Endothelial cell of umbilical vein (primary cell): ENCODE measurements at regions not wholly inside any gene's neighbourhood (a gene's known extent, or its start where the extent isn't known, plus 50 kb on each side); places are given as distances from the start of the nearest gene placed in this dataset.

Experiments used
- BruUV-seq: library from RNA; stranded (reverse); fragments of 400-500 nt; replicated peaks from 2 replicates; lab custom pipeline; 2021; lab: Mats Ljungman, UMichigan
- CTCF ChIA-PET: fragments of 300-600, 350-600 bp; sonication (Branson Sonifier 250); formaldehyde crosslinking; loops from one replicate; lab custom pipeline; 2021; ENCODE audit warnings: antibody characterized with exemption, inconsistent platforms; lab: Charles Lee
- POLR2A ChIA-PET: fragments of 300-600, 350-600 bp; sonication (Branson Sonifier 250); formaldehyde crosslinking; loops from one replicate; lab custom pipeline; 2021; ENCODE audit warnings: antibody characterized with exemption, inconsistent platforms; lab: Charles Lee
- DNase-seq: peaks from one replicate; pipeline ENCODE4 v3.0.0-alpha.2; 2011; ENCODE audit warnings: low read depth, low spot score
- FAIRE-seq: peaks from 2 replicates; lab custom pipeline; 2011; peaks lifted over from hg19 to GRCh38; lab: Jason Lieb, UNC
- H2AFZ ChIP-seq: 2 replicates; pipeline ENCODE4 v1.6.0; 2012; ENCODE audit warnings: low read depth, low read length, control low read depth, inconsistent platforms
- H3K27ac ChIP-seq: 2 replicates; pipeline ENCODE4 v1.5.1; 2011; ENCODE audit warnings: low read depth, mild to moderate bottlenecking, control low read depth, low read length, moderate library complexity; ENCODE audit not compliant: insufficient read depth
- H3K27me3 ChIP-seq, 2 experiments: 2 replicates each; pipeline versions ENCODE4 v1.6.0 to v1.6.1; 2011; ENCODE audit warnings: low read length in 2 of 2, mixed read lengths in 1 of 2; ENCODE audit not compliant: control insufficient read depth in 2 of 2, insufficient read depth in 2 of 2
- H3K36me3 ChIP-seq, 2 experiments: 2 replicates in 1 of 2; 3 replicates in 1 of 2; pipeline ENCODE4 v1.5.1; 2011; ENCODE audit warnings: low read length in 2 of 2, mild to moderate bottlenecking in 1 of 2, moderate library complexity in 1 of 2; ENCODE audit not compliant: control insufficient read depth in 2 of 2, insufficient read depth in 2 of 2; ENCODE audit errors: extremely low read depth in 1 of 2
- H3K4me1 ChIP-seq: 3 replicates; pipeline ENCODE4 v1.5.1; 2011; ENCODE audit warnings: mild to moderate bottlenecking, low read length; ENCODE audit not compliant: control insufficient read depth, insufficient read depth; ENCODE audit errors: extremely low read depth
- H3K4me2 ChIP-seq: 2 replicates; pipeline ENCODE4 v1.6.1; 2011; ENCODE audit warnings: low read length, control low read depth, mixed read lengths; ENCODE audit not compliant: insufficient read depth
- H3K4me3 ChIP-seq, 3 experiments: fragments of 200-600 bp in 1 of 3; sonication (generic), shearing (Covaris generic) in 1 of 3; replicated peaks in 1 of 3; 2 replicates each; pipeline ENCODE4 v1.5.1; 2011 to 2016; ENCODE audit warnings: control low read depth in 3 of 3, low read length in 3 of 3, mild to moderate bottlenecking in 2 of 3, inconsistent platforms in 1 of 3, low read depth in 1 of 3, moderate library complexity in 1 of 3; ENCODE audit not compliant: insufficient read depth in 1 of 3
- H3K79me2 ChIP-seq: 2 replicates; pipeline ENCODE4 v1.6.0; 2012; ENCODE audit warnings: low read length, inconsistent platforms; ENCODE audit not compliant: control insufficient read depth, insufficient read depth
- H3K9ac ChIP-seq: replicated peaks from 2 replicates; pipeline ENCODE3; 2011; ENCODE audit warnings: low read length, control low read depth; ENCODE audit not compliant: insufficient read depth; ENCODE audit errors: extremely low read depth
- H3K9me1 ChIP-seq: replicated peaks from 3 replicates; pipeline ENCODE4 v1.6.0; 2011; ENCODE audit warnings: mild to moderate bottlenecking, low read length; ENCODE audit not compliant: control insufficient read depth, insufficient read depth; ENCODE audit errors: extremely low read depth
- H3K9me3 ChIP-seq: replicated peaks from 2 replicates; pipeline ENCODE4 v1.5.1; 2012; ENCODE audit warnings: low read length, inconsistent platforms; ENCODE audit not compliant: control insufficient read depth, insufficient read depth
- H4K20me1 ChIP-seq: replicated peaks from 2 replicates; pipeline ENCODE3; 2011; ENCODE audit warnings: mild to moderate bottlenecking, low read length; ENCODE audit not compliant: control insufficient read depth, insufficient read depth; ENCODE audit errors: extremely low read depth
- EZH2 ChIP-seq: IDR thresholded peaks from 2 replicates; pipeline ENCODE4 v1.6.1; 2012; ENCODE audit warnings: borderline replicate concordance, low read depth, mild to moderate bottlenecking, moderate library complexity, low read length, inconsistent platforms; ENCODE audit not compliant: severe bottlenecking
- FOS ChIP-seq: IDR thresholded peaks from 2 replicates; pipeline ENCODE4 v1.6.1; 2011; ENCODE audit warnings: mild to moderate bottlenecking, low read length, moderate library complexity, borderline replicate concordance; ENCODE audit not compliant: insufficient read depth
- GATA2 ChIP-seq: IDR thresholded peaks from 2 replicates; pipeline ENCODE4 v1.7.0; 2011; ENCODE audit warnings: low read depth, mild to moderate bottlenecking, moderate library complexity, mixed read lengths, low read length; ENCODE audit not compliant: insufficient read length, insufficient read depth
- JUN ChIP-seq: IDR thresholded peaks from 2 replicates; pipeline ENCODE4 v1.6.1; 2011; ENCODE audit warnings: borderline replicate concordance, low read depth; ENCODE audit not compliant: insufficient read length, insufficient read depth
- MYC ChIP-seq: IDR thresholded peaks from one replicate; pipeline ENCODE4 v1.6.1; 2011; ENCODE audit warnings: mild to moderate bottlenecking, low read depth, low read length
- POLR2A ChIP-seq: IDR thresholded peaks from 2 replicates; pipeline ENCODE4 v1.6.1; 2012; ENCODE audit warnings: low read depth, mild to moderate bottlenecking, control low read depth, low read length
- POLR2AphosphoS5 ChIP-seq: IDR thresholded peaks from 2 replicates; pipeline ENCODE4 v1.6.1; 2012; ENCODE audit warnings: low read depth, mild to moderate bottlenecking, control low read depth, low read length, moderate library complexity; ENCODE audit not compliant: insufficient read depth
- dilution Hi-C: fragments of 300-500 bp; cut with MboI; formaldehyde crosslinking; loops from one replicate; pipeline ENCODE4 v1.15.0; 2019; ENCODE audit warnings: low sequenced_read_pairs; ENCODE audit not compliant: extremely low pct_ligation_motif_present
- intact Hi-C: fragments of 100-400 bp; cut with micrococcal nuclease; formaldehyde crosslinking; loops from one replicate; pipeline ENCODE4 v1.10.0; 2022
- TF ChIP-seq, protein P1 (sequence below): IDR thresholded peaks from 2 replicates; pipeline ENCODE4 v1.6.1; 2011; ENCODE audit not compliant: insufficient read depth, insufficient read length
- TF ChIP-seq, protein P2 (sequence below), 2 donors: IDR thresholded peaks; 1 replicate in 1 of 2; 2 replicates in 1 of 2; pipeline ENCODE4 v1.5.1; 2011; ENCODE audit warnings: low read length in 2 of 2, mild to moderate bottlenecking in 2 of 2, moderate library complexity in 2 of 2, control low read depth in 1 of 2, inconsistent platforms in 1 of 2, low read depth in 1 of 2; ENCODE audit not compliant: insufficient read depth in 1 of 2; ENCODE audit errors: extremely low read depth in 1 of 2

DNA sequence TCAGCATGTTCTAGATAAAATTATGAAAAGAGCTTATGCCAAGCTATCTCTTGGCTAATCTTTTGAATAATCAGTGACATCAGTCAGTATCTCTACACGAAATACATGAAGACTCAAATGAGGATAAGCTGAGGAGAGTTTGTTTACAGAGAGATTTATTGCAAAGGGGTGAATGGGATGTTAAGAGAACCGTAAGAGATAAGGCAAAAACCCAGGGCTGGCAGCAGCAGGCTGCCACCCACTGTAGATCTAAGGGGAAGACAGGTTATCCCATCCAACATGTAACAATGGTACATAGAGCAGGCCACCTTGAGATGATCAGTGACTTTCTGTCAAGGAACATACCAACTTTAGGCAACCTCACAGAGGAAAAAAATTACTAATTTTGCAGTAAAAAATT is 432.1 kb upstream of the NR3C2 start:
- Histone ChIP-seq H3K36me3 (no peaks in the 10 kb centered on the region), H4K20me1 (no peaks in the 10 kb centered on the region), H3K9me3 (no peaks in the 10 kb centered on the region), H3K79me2 (no peaks in the 10 kb centered on the region), H3K27me3 (no peaks in the 10 kb centered on the region), H3K9me1 (no peaks in the 10 kb centered on the region), H3K4me3 (no peak overlapping the region), H3K4me1 (no peaks in the 10 kb centered on the region), H3K9ac (no peak overlapping the region), H3K4me2 (no peak overlapping the region), H3K27ac (no peak overlapping the region), H2AFZ (no peak overlapping the region)
- DNase-seq (no peak), FAIRE-seq (no peak)
- BruUV-seq, result no TSS peak
- intact Hi-C loops, result no loop called here
- CTCF ChIA-PET, result interaction anchor here (0.7 to 1.2 kb wide), 2 partner anchors 10 to 17 kb away, joined by 3 read pairs; no protein-coding TSS in a partner anchor
- dilution Hi-C loops, result no loop called here
- POLR2A ChIA-PET, result no interaction called here
- no peak for TF ChIP-seq FOS
- no peak for TF ChIP-seq JUN
- no peak for TF ChIP-seq POLR2A
- TF ChIP-seq EZH2, result no peak
- TF ChIP-seq, protein P1, sequence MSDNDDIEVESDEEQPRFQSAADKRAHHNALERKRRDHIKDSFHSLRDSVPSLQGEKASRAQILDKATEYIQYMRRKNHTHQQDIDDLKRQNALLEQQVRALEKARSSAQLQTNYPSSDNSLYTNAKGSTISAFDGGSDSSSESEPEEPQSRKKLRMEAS, result no peak
- TF ChIP-seq GATA2, result no peak
- no peak for TF ChIP-seq MYC
- TF ChIP-seq, protein P2, sequence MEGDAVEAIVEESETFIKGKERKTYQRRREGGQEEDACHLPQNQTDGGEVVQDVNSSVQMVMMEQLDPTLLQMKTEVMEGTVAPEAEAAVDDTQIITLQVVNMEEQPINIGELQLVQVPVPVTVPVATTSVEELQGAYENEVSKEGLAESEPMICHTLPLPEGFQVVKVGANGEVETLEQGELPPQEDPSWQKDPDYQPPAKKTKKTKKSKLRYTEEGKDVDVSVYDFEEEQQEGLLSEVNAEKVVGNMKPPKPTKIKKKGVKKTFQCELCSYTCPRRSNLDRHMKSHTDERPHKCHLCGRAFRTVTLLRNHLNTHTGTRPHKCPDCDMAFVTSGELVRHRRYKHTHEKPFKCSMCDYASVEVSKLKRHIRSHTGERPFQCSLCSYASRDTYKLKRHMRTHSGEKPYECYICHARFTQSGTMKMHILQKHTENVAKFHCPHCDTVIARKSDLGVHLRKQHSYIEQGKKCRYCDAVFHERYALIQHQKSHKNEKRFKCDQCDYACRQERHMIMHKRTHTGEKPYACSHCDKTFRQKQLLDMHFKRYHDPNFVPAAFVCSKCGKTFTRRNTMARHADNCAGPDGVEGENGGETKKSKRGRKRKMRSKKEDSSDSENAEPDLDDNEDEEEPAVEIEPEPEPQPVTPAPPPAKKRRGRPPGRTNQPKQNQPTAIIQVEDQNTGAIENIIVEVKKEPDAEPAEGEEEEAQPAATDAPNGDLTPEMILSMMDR (IDR thresholded peaks at IDR 0.05; ENCODE audit: extremely low read depth in 1 of 2, insufficient read depth in 1 of 2, low read depth in 1 of 2, low read length in 2 of 2), result no peak
- no peak for TF ChIP-seq POLR2AphosphoS5
